Muscle layer of duodenum (tissue), 2 donors: ENCODE measurements at regions not wholly inside any gene's neighbourhood (a gene's known extent, or its start where the extent isn't known, plus 50 kb on each side); places are given as distances from the start of the nearest gene placed in this dataset.

ENCODE experiments used
- H3K27ac ChIP-seq: one replicate; pipeline ENCODE4 v1.7.0; 2013; ENCODE audit warnings: mild to moderate bottlenecking, low read length
- H3K27me3 ChIP-seq: one replicate; pipeline ENCODE4 v1.7.0; 2013; ENCODE audit warnings: low read depth, mild to moderate bottlenecking, control low read depth, low read length
- H3K36me3 ChIP-seq, 2 donors: one replicate each; pipeline ENCODE4 v1.7.0; 2013; ENCODE audit warnings: low read length in 2 of 2, control low read depth in 1 of 2, mild to moderate bottlenecking in 1 of 2; ENCODE audit not compliant: insufficient read depth in 2 of 2, control insufficient read depth in 1 of 2
- H3K4me1 ChIP-seq, 2 donors: one replicate each; pipeline ENCODE4 v1.7.0; 2013; ENCODE audit warnings: low read length in 2 of 2, mild to moderate bottlenecking in 2 of 2, control low read depth in 1 of 2, moderate library complexity in 1 of 2; ENCODE audit not compliant: insufficient read depth in 2 of 2, control insufficient read depth in 1 of 2
- H3K4me3 ChIP-seq, 2 donors: one replicate each; pipeline ENCODE4 v1.7.0; 2013; ENCODE audit warnings: low read length in 2 of 2, low read depth in 1 of 2, mild to moderate bottlenecking in 1 of 2
- H3K9me3 ChIP-seq, 2 donors: one replicate each; pipeline ENCODE4 v1.7.0; 2013; ENCODE audit warnings: low read length in 2 of 2, control low read depth in 1 of 2, mild to moderate bottlenecking in 1 of 2; ENCODE audit not compliant: control insufficient read depth in 1 of 2
- donor health status: healthy.

- Histone ChIP-seq H3K27me3 (no peaks in the 10 kb centered on the region), H3K36me3 (no peaks in the 10 kb centered on the region), H3K27ac (no peak overlapping the region), H3K9me3 (peaks cover 0 to 2% of the 10 kb centered on the region in 2 donors), H3K4me1 (no peaks in the 10 kb centered on the region), H3K4me3 (peak overlapping the region in 1 of 2 donors; percentile 30)
Measured at GRCh38 chr18:22865354-22866116, 67.6 kb upstream of the RBBP8 start.

GRCh38 chr18:22868831-22869230, 64.3 kb upstream of the RBBP8 start:
- no peak overlapping the region for H3K4me3 ChIP-seq
- H3K36me3 ChIP-seq = no peaks in the 10 kb centered on the region
- no peaks in the 10 kb centered on the region for H3K4me1 ChIP-seq
- no peaks in the 10 kb centered on the region for H3K9me3 ChIP-seq
- H3K27ac ChIP-seq = no peak overlapping the region
- no peaks in the 10 kb centered on the region for H3K27me3 ChIP-seq

GRCh38 chr18:22871809-22872525, 61.2 kb upstream of the RBBP8 start:
- Histone ChIP-seq H3K4me1 (no peaks in the 10 kb centered on the region), H3K27me3 (no peaks in the 10 kb centered on the region), H3K36me3 (no peaks in the 10 kb centered on the region), H3K9me3 (no peaks in the 10 kb centered on the region), H3K27ac (no peak overlapping the region), H3K4me3 (no peak overlapping the region)

- no peaks in the 10 kb centered on the region for H3K27me3 ChIP-seq
- no peak overlapping the region for H3K4me3 ChIP-seq
- no peaks in the 10 kb centered on the region for H3K9me3 ChIP-seq
- no peaks in the 10 kb centered on the region for H3K36me3 ChIP-seq
- no peaks in the 10 kb centered on the region for H3K4me1 ChIP-seq
- H3K27ac ChIP-seq = no peak overlapping the region
Measured at GRCh38 chr18:22872900-22873537, 60.1 kb upstream of the RBBP8 start.

- Histone ChIP-seq H3K27me3 (no peaks in the 10 kb centered on the region), H3K4me1 (no peaks in the 10 kb centered on the region), H3K36me3 (no peaks in the 10 kb centered on the region), H3K27ac (no peak overlapping the region), H3K9me3 (no peaks in the 10 kb centered on the region), H3K4me3 (no peak overlapping the region)
Measured at GRCh38 chr18:22879293-22879692, 53.8 kb upstream of the RBBP8 start.

- Histone ChIP-seq H3K27ac (no peak overlapping the region), H3K36me3 (no peaks in the 10 kb centered on the region), H3K4me1 (no peaks in the 10 kb centered on the region), H3K9me3 (no peaks in the 10 kb centered on the region), H3K4me3 (no peak overlapping the region), H3K27me3 (no peaks in the 10 kb centered on the region)
Measured at GRCh38 chr18:22882084-22882483, 51.0 kb upstream of the RBBP8 start.

GRCh38 chr18:22883179-22883578, 49.9 kb upstream of the RBBP8 start:
- Histone ChIP-seq H3K27me3 (no peaks in the 10 kb centered on the region), H3K4me1 (no peaks in the 10 kb centered on the region), H3K36me3 (no peaks in the 10 kb centered on the region), H3K27ac (no peak overlapping the region), H3K9me3 (no peaks in the 10 kb centered on the region), H3K4me3 (no peak overlapping the region)
